ENCODE measurements at regions not wholly inside any gene's neighbourhood (a gene's known extent, or its start where the extent isn't known, plus 50 kb on each side); places are given as distances from the start of the nearest gene placed in this dataset.

- in situ Hi-C loops (cut with HindIII; ENCODE audit: low pct_unique_long_range_greater_than_20kb, low sequenced_read_pairs) (no loop called here), intact Hi-C loops (cut with micrococcal nuclease; ENCODE audit: unreplicated experiment) (no loop called here)
- no peaks in the 10 kb centered on the region for H3K9me3 ChIP-seq (ENCODE audit: control insufficient read depth, insufficient read depth, low read depth, low read length)
- peaks cover 11% of the 10 kb centered on the region for H3K4me1 ChIP-seq (ENCODE audit: control insufficient read depth, insufficient read depth, low read length)
- no peaks in the 10 kb centered on the region for H3K27me3 ChIP-seq (ENCODE audit: control insufficient read depth, insufficient read depth, low read length)
- no peak for DNase-seq (ENCODE audit: low read depth, low spot score)
- ATAC-seq: peak; percentile 1; the same call in 1 of the 2 replicates
- peak overlapping the region; percentile 49 for H3K27ac ChIP-seq (ENCODE audit: low read length)
- TF ChIP-seq SIN3A (IDR thresholded peaks at IDR 0.05; ENCODE audit: borderline replicate concordance, insufficient read depth, low read depth, low read length) (0 out of 2 replicates have a peak, but pooled peaks have one; percentile 21), TCF7L2 (IDR thresholded peaks at IDR 0.05; ENCODE audit: low read depth, low read length) (no peak)
- no peaks in the 10 kb centered on the region for H3K36me3 ChIP-seq (ENCODE audit: control insufficient read depth, insufficient read depth, low read length)
- H3K4me3 ChIP-seq (ENCODE audit: low read depth in 2 of 2, low read length in 2 of 2): no peak overlapping the region
- ChIA-PET CTCF (interaction anchor here (0.7 kb wide), 1 partner anchor 74 kb away, joined by 6 read pairs; no protein-coding TSS in a partner anchor), POLR2A (interaction anchor here (0.6 kb wide), 2 partner anchors 58 to 100 kb away, joined by 9 read pairs; no protein-coding TSS in a partner anchor)
- BruUV-seq (replicated peaks): no TSS peak
Measured at GRCh38 chr20:62542862-62543261, 67.1 kb upstream of the GATA5 start.

- in situ Hi-C loops (cut with HindIII; ENCODE audit: low pct_unique_long_range_greater_than_20kb, low sequenced_read_pairs): no loop called here
- POLR2A ChIA-PET: interaction anchor here (0.6 kb wide), 2 partner anchors 59 to 99 kb away, joined by 9 read pairs; no protein-coding TSS in a partner anchor
- peak; percentile 55; the same call in 1 of the 2 replicates for TF ChIP-seq POLR2AphosphoS5 (IDR thresholded peaks at IDR 0.05; ENCODE audit: low read depth, low read length)
- TF ChIP-seq, protein P1, sequence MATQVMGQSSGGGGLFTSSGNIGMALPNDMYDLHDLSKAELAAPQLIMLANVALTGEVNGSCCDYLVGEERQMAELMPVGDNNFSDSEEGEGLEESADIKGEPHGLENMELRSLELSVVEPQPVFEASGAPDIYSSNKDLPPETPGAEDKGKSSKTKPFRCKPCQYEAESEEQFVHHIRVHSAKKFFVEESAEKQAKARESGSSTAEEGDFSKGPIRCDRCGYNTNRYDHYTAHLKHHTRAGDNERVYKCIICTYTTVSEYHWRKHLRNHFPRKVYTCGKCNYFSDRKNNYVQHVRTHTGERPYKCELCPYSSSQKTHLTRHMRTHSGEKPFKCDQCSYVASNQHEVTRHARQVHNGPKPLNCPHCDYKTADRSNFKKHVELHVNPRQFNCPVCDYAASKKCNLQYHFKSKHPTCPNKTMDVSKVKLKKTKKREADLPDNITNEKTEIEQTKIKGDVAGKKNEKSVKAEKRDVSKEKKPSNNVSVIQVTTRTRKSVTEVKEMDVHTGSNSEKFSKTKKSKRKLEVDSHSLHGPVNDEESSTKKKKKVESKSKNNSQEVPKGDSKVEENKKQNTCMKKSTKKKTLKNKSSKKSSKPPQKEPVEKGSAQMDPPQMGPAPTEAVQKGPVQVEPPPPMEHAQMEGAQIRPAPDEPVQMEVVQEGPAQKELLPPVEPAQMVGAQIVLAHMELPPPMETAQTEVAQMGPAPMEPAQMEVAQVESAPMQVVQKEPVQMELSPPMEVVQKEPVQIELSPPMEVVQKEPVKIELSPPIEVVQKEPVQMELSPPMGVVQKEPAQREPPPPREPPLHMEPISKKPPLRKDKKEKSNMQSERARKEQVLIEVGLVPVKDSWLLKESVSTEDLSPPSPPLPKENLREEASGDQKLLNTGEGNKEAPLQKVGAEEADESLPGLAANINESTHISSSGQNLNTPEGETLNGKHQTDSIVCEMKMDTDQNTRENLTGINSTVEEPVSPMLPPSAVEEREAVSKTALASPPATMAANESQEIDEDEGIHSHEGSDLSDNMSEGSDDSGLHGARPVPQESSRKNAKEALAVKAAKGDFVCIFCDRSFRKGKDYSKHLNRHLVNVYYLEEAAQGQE (IDR thresholded peaks at IDR 0.05; ENCODE audit: insufficient read depth in 1 of 2, low read depth in 2 of 2, low read length in 1 of 2): no peak
- no peak for TF ChIP-seq SIN3A (IDR thresholded peaks at IDR 0.05; ENCODE audit: borderline replicate concordance, insufficient read depth, low read depth, low read length)
- no peak for TF ChIP-seq TCF7L2 (IDR thresholded peaks at IDR 0.05; ENCODE audit: low read depth, low read length)
- no peak for TF ChIP-seq CTCF (IDR thresholded peaks at IDR 0.05)
- ATAC-seq (peak; percentile 45), DNase-seq (ENCODE audit: low read depth, low spot score) (no peak)
- Histone ChIP-seq H3K4me1 (ENCODE audit: control insufficient read depth, insufficient read depth, low read length) (peaks cover 17% of the 10 kb centered on the region), H3K36me3 (ENCODE audit: control insufficient read depth, insufficient read depth, low read length) (no peaks in the 10 kb centered on the region), H3K4me3 (ENCODE audit: low read depth in 2 of 2, low read length in 2 of 2) (no peak overlapping the region), H3K27me3 (ENCODE audit: control insufficient read depth, insufficient read depth, low read length) (no peaks in the 10 kb centered on the region), H3K27ac (ENCODE audit: low read length) (peak overlapping the region; percentile 49), H3K9me3 (ENCODE audit: control insufficient read depth, insufficient read depth, low read depth, low read length) (no peaks in the 10 kb centered on the region)
- BruUV-seq (replicated peaks): no TSS peak
- CTCF ChIA-PET: interaction anchor here (0.7 kb wide), 2 partner anchors 62 to 73 kb away, joined by 6 to 9 read pairs; no protein-coding TSS in a partner anchor
- intact Hi-C loops (cut with micrococcal nuclease; ENCODE audit: unreplicated experiment): no loop called here
Measured at GRCh38 chr20:62543470-62544302, 67.9 kb upstream of the GATA5 start.
